Liver (tissue), 8 donors: ENCODE measurements at regions not wholly inside any gene's neighbourhood (a gene's known extent, or its start where the extent isn't known, plus 50 kb on each side); places are given as distances from the start of the nearest gene placed in this dataset.

Experiments
- DNase-seq: peaks from one replicate; pipeline ENCODE4 v3.0.0-alpha.2; 2017; ENCODE audit warnings: low spot score
- H3K27ac ChIP-seq, 2 donors: one replicate each; pipeline ENCODE4 v1.7.0; 2013; ENCODE audit warnings: inconsistent platforms in 2 of 2, low read length in 2 of 2, control low read depth in 1 of 2, low read depth in 1 of 2, mild to moderate bottlenecking in 1 of 2
- H3K27me3 ChIP-seq, 4 donors: one replicate each; pipeline versions ENCODE4 v1.6.1 to v1.7.0; 2013; ENCODE audit warnings: low read length in 3 of 4, inconsistent platforms in 1 of 4, mild to moderate bottlenecking in 1 of 4, moderate library complexity in 1 of 4; ENCODE audit not compliant: control insufficient read depth in 4 of 4, insufficient read depth in 4 of 4
- H3K36me3 ChIP-seq, 4 donors: one replicate each; pipeline versions ENCODE4 v1.6.1 to v1.7.0; 2013; ENCODE audit warnings: low read length in 3 of 4, mild to moderate bottlenecking in 3 of 4, low read depth in 1 of 4, moderate library complexity in 1 of 4; ENCODE audit not compliant: control insufficient read depth in 4 of 4, insufficient read depth in 3 of 4
- H3K4me1 ChIP-seq, 4 donors: one replicate each; pipeline versions ENCODE4 v1.6.1 to v1.7.0; 2013; ENCODE audit warnings: low read length in 3 of 4, mild to moderate bottlenecking in 3 of 4, moderate library complexity in 1 of 4; ENCODE audit not compliant: control insufficient read depth in 4 of 4, insufficient read depth in 4 of 4
- H3K4me3 ChIP-seq, 3 donors: one replicate each; pipeline versions ENCODE4 v1.6.1 to v1.7.0; 2013; ENCODE audit warnings: low read length in 3 of 3, control low read depth in 1 of 3, low read depth in 1 of 3, mild to moderate bottlenecking in 1 of 3
- H3K9ac ChIP-seq, 2 donors: one replicate each; pipeline ENCODE4 v1.7.0; 2013; ENCODE audit warnings: low read length in 2 of 2, mild to moderate bottlenecking in 2 of 2, moderate library complexity in 2 of 2, control low read depth in 1 of 2, low read depth in 1 of 2
- H3K9me3 ChIP-seq, 4 donors: one replicate each; pipeline versions ENCODE4 v1.6.1 to v1.7.0; 2013; ENCODE audit warnings: low read length in 3 of 4; ENCODE audit not compliant: control insufficient read depth in 4 of 4
- CTCF ChIP-seq: fragments of 150-350 bp; IDR thresholded peaks from 2 replicates; pipeline ENCODE4 v1.5.1; 2017; ENCODE audit warnings: improper control_type of control experiment, low read depth, low read length; ENCODE audit not compliant: missing input control
- EGR1 ChIP-seq, 2 donors: IDR thresholded peaks; 2 replicates each; pipeline ENCODE4 v1.6.1; 2016 to 2018; ENCODE audit warnings: antibody characterized with exemption in 2 of 2, low read depth in 2 of 2
- FOXA1 ChIP-seq: IDR thresholded peaks from 2 replicates; pipeline ENCODE4 v1.6.1; 2016; ENCODE audit warnings: antibody characterized with exemption
- FOXA2 ChIP-seq: IDR thresholded peaks from 2 replicates; pipeline ENCODE4 v1.6.1; 2016; ENCODE audit warnings: antibody characterized with exemption
- GABPA ChIP-seq, 2 donors: IDR thresholded peaks in 1 of 2; conservative IDR thresholded peaks in 1 of 2; 2 replicates each; pipeline ENCODE4 v1.6.1; 2016; ENCODE audit warnings: antibody characterized with exemption in 2 of 2, mild to moderate bottlenecking in 1 of 2, moderate library complexity in 1 of 2
- HNF4A ChIP-seq, 2 donors: conservative IDR thresholded peaks; 2 replicates each; pipeline ENCODE4 v1.6.1; 2016; ENCODE audit warnings: antibody characterized with exemption in 2 of 2, mild to moderate bottlenecking in 2 of 2
- HNF4G ChIP-seq: IDR thresholded peaks from 2 replicates; pipeline ENCODE4 v1.6.1; 2016; ENCODE audit warnings: antibody characterized with exemption
- MAX ChIP-seq: IDR thresholded peaks from 2 replicates; pipeline ENCODE4 v1.6.1; 2016; ENCODE audit warnings: antibody characterized with exemption
- RAD21 ChIP-seq, 2 donors: IDR thresholded peaks; 2 replicates each; pipeline ENCODE4 v1.6.1; 2016; ENCODE audit warnings: antibody characterized with exemption in 2 of 2, mild to moderate bottlenecking in 2 of 2
- REST ChIP-seq: IDR thresholded peaks from 2 replicates; pipeline ENCODE4 v1.6.1; 2016; ENCODE audit warnings: antibody characterized with exemption, mild to moderate bottlenecking
- RXRA ChIP-seq, 2 donors: IDR thresholded peaks; 2 replicates each; pipeline ENCODE4 v1.6.1; 2017 to 2018; ENCODE audit warnings: antibody characterized with exemption in 2 of 2, mild to moderate bottlenecking in 1 of 2
- SP1 ChIP-seq: IDR thresholded peaks from 2 replicates; pipeline ENCODE4 v1.6.1; 2018; ENCODE audit warnings: antibody characterized with exemption, mild to moderate bottlenecking
- TAF1 ChIP-seq: conservative IDR thresholded peaks from 2 replicates; pipeline ENCODE4 v1.6.1; 2016; ENCODE audit warnings: antibody characterized with exemption, mild to moderate bottlenecking
- ZBTB33 ChIP-seq: IDR thresholded peaks from 2 replicates; pipeline ENCODE4 v1.6.1; 2016; ENCODE audit warnings: antibody characterized with exemption
- WGBS: extraction: QIAGEN DNeasy Blood & Tissue Kit; methylation state at CpG from one replicate; pipeline ENCODE4 v1.1.7; 2013; 5-methylcytosine and 5-hydroxymethylcytosine counted together
- donor health status: healthy.
- donor health status: healthy.
- donor health status: healthy.
- donor health status: healthy.
- donor health status: healthy.

GRCh38 chr12:12019881-12020280 lies 50.9 kb upstream of the BCL2L14 start (continued):
- TF ChIP-seq REST (no peak), HNF4G (no peak), RAD21 (IDR thresholded peaks at IDR 0.05) (no peak)

- Histone ChIP-seq H3K4me3 (no peak overlapping the region), H3K9ac (no peak overlapping the region), H3K36me3 (no peaks in the 10 kb centered on the region), H3K9me3 (no peaks in the 10 kb centered on the region), H3K27ac (no peak overlapping the region), H3K4me1 (no peaks in the 10 kb centered on the region), H3K27me3 (no peaks in the 10 kb centered on the region)
- 83% methylated on average over 4 of the region's 4 CpGs for WGBS
- TF ChIP-seq FOXA1 (no peak), GABPA (IDR thresholded peaks at IDR 0.05 in 1 of 2, conservative IDR thresholded peaks at IDR 0.05 in 1 of 2) (no peak), FOXA2 (no peak), TAF1 (no peak), SP1 (no peak), REST (no peak), ZBTB33 (no peak), CTCF (no peak), EGR1 (IDR thresholded peaks at IDR 0.05; ENCODE audit: low read depth in 2 of 2) (no peak), HNF4A (conservative IDR thresholded peaks at IDR 0.05) (no peak), RXRA (IDR thresholded peaks at IDR 0.05) (no peak), MAX (no peak), HNF4G (no peak)
- no peak for DNase-seq
Measured at GRCh38 chr12:12020762-12021161, 50.0 kb upstream of the BCL2L14 start.
